ENCODE measurements at regions not wholly inside any gene's neighbourhood (a gene's known extent, or its start where the extent isn't known, plus 50 kb on each side); places are given as distances from the start of the nearest gene placed in this dataset.

DNA sequence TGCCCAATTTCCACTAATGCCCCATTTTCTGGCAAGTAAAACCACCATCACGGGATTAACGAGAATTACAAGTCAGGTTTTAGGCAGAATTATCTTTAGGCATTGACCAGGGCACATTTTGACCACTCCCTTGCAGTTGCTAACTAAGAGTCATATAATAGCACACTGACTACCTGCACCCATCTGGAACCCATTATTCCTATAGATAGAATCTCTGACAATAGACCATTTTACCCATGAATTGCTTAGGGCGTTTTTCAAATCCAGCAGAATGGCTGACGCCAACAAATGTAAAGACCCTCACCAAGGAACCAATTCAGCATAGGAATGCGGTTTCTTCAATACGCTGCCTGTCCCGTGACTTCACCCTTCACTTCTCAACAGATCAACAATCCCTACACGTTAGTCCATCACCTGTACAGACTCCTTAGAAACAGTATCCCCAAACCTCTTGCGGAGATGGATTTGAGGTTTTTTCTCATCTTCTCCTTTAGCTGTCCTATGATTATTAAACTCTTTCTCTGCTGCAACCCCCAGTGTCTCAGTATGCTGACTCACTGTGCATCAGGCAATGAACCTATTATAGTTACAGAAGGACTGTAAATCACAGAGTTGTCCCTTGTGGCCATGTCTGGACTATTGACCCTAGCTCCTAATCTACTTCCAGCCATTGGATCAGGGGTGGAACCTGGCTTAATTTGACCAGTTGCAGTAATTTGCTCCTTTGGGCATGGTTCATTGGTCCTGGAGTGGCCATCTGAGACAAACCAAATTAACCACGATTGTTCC, 177.3 kb upstream of the PLXNC1 start:
- ATAC-seq, result no peak
- TF ChIP-seq, protein P1, sequence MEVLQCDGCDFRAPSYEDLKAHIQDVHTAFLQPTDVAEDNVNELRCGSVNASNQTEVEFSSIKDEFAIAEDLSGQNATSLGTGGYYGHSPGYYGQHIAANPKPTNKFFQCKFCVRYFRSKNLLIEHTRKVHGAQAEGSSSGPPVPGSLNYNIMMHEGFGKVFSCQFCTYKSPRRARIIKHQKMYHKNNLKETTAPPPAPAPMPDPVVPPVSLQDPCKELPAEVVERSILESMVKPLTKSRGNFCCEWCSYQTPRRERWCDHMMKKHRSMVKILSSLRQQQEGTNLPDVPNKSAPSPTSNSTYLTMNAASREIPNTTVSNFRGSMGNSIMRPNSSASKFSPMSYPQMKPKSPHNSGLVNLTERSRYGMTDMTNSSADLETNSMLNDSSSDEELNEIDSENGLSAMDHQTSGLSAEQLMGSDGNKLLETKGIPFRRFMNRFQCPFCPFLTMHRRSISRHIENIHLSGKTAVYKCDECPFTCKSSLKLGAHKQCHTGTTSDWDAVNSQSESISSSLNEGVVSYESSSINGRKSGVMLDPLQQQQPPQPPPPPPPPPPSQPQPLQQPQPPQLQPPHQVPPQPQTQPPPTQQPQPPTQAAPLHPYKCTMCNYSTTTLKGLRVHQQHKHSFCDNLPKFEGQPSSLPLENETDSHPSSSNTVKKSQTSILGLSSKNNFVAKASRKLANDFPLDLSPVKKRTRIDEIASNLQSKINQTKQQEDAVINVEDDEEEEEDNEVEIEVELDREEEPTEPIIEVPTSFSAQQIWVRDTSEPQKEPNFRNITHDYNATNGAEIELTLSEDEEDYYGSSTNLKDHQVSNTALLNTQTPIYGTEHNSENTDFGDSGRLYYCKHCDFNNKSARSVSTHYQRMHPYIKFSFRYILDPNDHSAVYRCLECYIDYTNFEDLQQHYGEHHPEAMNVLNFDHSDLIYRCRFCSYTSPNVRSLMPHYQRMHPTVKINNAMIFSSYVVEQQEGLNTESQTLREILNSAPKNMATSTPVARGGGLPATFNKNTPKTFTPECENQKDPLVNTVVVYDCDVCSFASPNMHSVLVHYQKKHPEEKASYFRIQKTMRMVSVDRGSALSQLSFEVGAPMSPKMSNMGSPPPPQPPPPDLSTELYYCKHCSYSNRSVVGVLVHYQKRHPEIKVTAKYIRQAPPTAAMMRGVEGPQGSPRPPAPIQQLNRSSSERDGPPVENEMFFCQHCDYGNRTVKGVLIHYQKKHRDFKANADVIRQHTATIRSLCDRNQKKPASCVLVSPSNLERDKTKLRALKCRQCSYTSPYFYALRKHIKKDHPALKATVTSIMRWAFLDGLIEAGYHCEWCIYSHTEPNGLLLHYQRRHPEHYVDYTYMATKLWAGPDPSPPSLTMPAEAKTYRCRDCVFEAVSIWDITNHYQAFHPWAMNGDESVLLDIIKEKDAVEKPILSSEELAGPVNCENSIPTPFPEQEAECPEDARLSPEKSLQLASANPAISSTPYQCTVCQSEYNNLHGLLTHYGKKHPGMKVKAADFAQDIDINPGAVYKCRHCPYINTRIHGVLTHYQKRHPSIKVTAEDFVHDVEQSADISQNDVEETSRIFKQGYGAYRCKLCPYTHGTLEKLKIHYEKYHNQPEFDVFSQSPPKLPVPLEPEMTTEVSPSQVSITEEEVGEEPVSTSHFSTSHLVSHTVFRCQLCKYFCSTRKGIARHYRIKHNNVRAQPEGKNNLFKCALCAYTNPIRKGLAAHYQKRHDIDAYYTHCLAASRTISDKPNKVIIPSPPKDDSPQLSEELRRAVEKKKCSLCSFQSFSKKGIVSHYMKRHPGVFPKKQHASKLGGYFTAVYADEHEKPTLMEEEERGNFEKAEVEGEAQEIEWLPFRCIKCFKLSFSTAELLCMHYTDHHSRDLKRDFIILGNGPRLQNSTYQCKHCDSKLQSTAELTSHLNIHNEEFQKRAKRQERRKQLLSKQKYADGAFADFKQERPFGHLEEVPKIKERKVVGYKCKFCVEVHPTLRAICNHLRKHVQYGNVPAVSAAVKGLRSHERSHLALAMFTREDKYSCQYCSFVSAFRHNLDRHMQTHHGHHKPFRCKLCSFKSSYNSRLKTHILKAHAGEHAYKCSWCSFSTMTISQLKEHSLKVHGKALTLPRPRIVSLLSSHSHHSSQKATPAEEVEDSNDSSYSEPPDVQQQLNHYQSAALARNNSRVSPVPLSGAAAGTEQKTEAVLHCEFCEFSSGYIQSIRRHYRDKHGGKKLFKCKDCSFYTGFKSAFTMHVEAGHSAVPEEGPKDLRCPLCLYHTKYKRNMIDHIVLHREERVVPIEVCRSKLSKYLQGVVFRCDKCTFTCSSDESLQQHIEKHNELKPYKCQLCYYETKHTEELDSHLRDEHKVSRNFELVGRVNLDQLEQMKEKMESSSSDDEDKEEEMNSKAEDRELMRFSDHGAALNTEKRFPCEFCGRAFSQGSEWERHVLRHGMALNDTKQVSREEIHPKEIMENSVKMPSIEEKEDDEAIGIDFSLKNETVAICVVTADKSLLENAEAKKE (CRISPR knock-in tag; IDR thresholded peaks at IDR 0.05), result no peak
- TF ChIP-seq ZNF331 (CRISPR knock-in tag; IDR thresholded peaks at IDR 0.05; ENCODE audit: low read depth) (no peak), CREB1 (CRISPR knock-in tag; IDR thresholded peaks at IDR 0.05; ENCODE audit: low read depth) (no peak), NANOG (IDR thresholded peaks at IDR 0.05; ENCODE audit: borderline replicate concordance) (no peak)
- Mint-ChIP-seq H3K27me3 (ENCODE audit: insufficient read depth, low read depth, poor library complexity) (peaks cover 3% of the 10 kb centered on the region), H3K9me3 (no peaks in the 10 kb centered on the region), H3K36me3 (ENCODE audit: low read depth) (no peaks in the 10 kb centered on the region), H3K4me1 (no peaks in the 10 kb centered on the region), H3K4me3 (no peak overlapping the region), H3K27ac (peak overlapping the region; percentile 14; the same call in 1 of the 2 replicates)
- no peaks in the 10 kb centered on the region for H3F3A ChIP-seq (replicated peaks; ENCODE audit: low read depth)
- H3K4me3 ChIP-seq, result no peak overlapping the region
- H3K27ac ChIP-seq (ENCODE audit: low read depth), result no peak overlapping the region
- H4K20me1 ChIP-seq (replicated peaks; ENCODE audit: insufficient read depth), result no peaks in the 10 kb centered on the region
- no peaks in the 10 kb centered on the region for H3K27me3 ChIP-seq (ENCODE audit: insufficient read depth)
- no peak for DNase-seq (ENCODE audit: low spot score)
- H3K79me2 ChIP-seq (replicated peaks; ENCODE audit: insufficient read depth), result no peaks in the 10 kb centered on the region
- no peaks in the 10 kb centered on the region for H3K4me1 ChIP-seq (ENCODE audit: insufficient read depth)
- H3K4me2 ChIP-seq, result no peak overlapping the region
- 0 out of 2 replicates have a peak overlapping the region, but pooled peaks have one; percentile 2 for H2AFZ ChIP-seq
- 0 out of 2 replicates have a peak, but pooled peaks cover 18% of the 10 kb centered on the region for H3K9me2 ChIP-seq (ENCODE audit: insufficient read depth)
- no peaks in the 10 kb centered on the region for H3K36me3 ChIP-seq (ENCODE audit: insufficient read depth)

All from GM23338 (cell line).